Activated CD4-positive, alpha-beta T cell treated with anti-CD3 and anti-CD28 coated beads, Interleukin-2, amount 10 ng/mL, durations not matched to agents 7 days and 5 days (primary cell): ENCODE measurements at regions not wholly inside any gene's neighbourhood (a gene's known extent, or its start where the extent isn't known, plus 50 kb on each side); places are given as distances from the start of the nearest gene placed in this dataset.

Source experiments
- CTCF ChIA-PET: fragments of 350-600 bp; sonication (Branson Sonifier 250); formaldehyde crosslinking; loops from one replicate; lab custom pipeline; 2021; ENCODE audit warnings: antibody characterized with exemption; lab: Charles Lee
- POLR2A ChIA-PET: fragments of 350-600 bp; sonication (Branson Sonifier 250); formaldehyde crosslinking; loops from one replicate; lab custom pipeline; 2021; ENCODE audit warnings: antibody characterized with exemption; lab: Charles Lee
- DNase-seq: peaks from one replicate; pipeline ENCODE4 v3.0.0-alpha.2; 2020
- H3K27ac Mint-ChIP-seq: one replicate; pipeline ENCODE4 v1.8.0; 2021; ENCODE audit warnings: mild to moderate bottlenecking, moderate library complexity, mixed read lengths
- H3K27me3 Mint-ChIP-seq: one replicate; pipeline ENCODE4 v1.8.0; 2021; ENCODE audit warnings: mixed read lengths
- H3K36me3 Mint-ChIP-seq: one replicate; pipeline ENCODE4 v1.8.0; 2021; ENCODE audit warnings: low read depth, mixed read lengths
- H3K4me1 Mint-ChIP-seq: one replicate; pipeline ENCODE4 v1.8.0; 2021; ENCODE audit warnings: mixed read lengths
- H3K4me3 Mint-ChIP-seq: one replicate; pipeline ENCODE4 v1.8.0; 2021; ENCODE audit warnings: mild to moderate bottlenecking, moderate library complexity, mixed read lengths
- H3K9me3 Mint-ChIP-seq: one replicate; pipeline ENCODE4 v1.8.0; 2021; ENCODE audit warnings: mixed read lengths

- Mint-ChIP-seq H3K27me3 (peaks cover 8% of the 10 kb centered on the region), H3K36me3 (no peaks in the 10 kb centered on the region), H3K4me1 (no peaks in the 10 kb centered on the region), H3K9me3 (no peaks in the 10 kb centered on the region), H3K4me3 (no peak overlapping the region), H3K27ac (no peak overlapping the region)
- DNase-seq: no peak
- ChIA-PET POLR2A (no interaction called here), CTCF (no interaction called here)
Measured at GRCh38 chr11:134554861-134555260, 142.8 kb upstream of the B3GAT1 start.

DNA sequence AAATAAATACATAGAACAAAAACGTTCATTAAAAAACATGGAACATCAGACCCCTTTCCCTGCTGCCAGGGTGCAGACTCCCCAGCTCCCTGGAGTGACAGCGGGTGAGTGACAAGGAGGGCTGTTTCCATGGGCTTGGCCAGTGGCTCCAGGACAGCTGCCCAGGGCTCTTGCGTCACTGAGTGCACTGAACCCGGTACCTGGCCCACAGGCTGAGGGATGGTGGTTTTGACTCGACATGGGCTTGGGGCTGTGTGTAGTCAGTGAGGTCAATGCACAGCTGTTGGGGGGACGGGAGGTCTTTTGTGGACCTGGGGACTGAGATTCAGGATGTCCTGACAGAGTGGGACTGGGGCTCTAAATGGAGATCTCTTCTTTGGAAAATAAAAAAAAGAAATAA lies 142.1 kb upstream of the B3GAT1 start:
- Mint-ChIP-seq H3K9me3 (no peaks in the 10 kb centered on the region), H3K36me3 (no peaks in the 10 kb centered on the region), H3K4me1 (no peaks in the 10 kb centered on the region), H3K27me3 (peaks cover 8% of the 10 kb centered on the region), H3K27ac (no peak overlapping the region), H3K4me3 (no peak overlapping the region)
- DNase-seq: no peak
- ChIA-PET POLR2A (no interaction called here), CTCF (interaction anchor here (0.6 kb wide), 1 partner anchor 9 kb away, joined by 3 read pairs; no protein-coding TSS in a partner anchor)

- POLR2A ChIA-PET: no interaction called here
- H3K36me3 Mint-ChIP-seq: no peaks in the 10 kb centered on the region
- H3K27ac Mint-ChIP-seq: no peak overlapping the region
- no peaks in the 10 kb centered on the region for H3K4me1 Mint-ChIP-seq
- peaks cover 11% of the 10 kb centered on the region for H3K27me3 Mint-ChIP-seq
- no peak for DNase-seq
- no peak overlapping the region for H3K4me3 Mint-ChIP-seq
- CTCF ChIA-PET: no interaction called here
- H3K9me3 Mint-ChIP-seq: no peaks in the 10 kb centered on the region
Measured at GRCh38 chr11:134552749-134553148, 140.7 kb upstream of the B3GAT1 start.

GRCh38 chr11:134545521-134545920 lies 133.5 kb upstream of the B3GAT1 start:
- POLR2A ChIA-PET: no interaction called here
- Mint-ChIP-seq H3K4me1 (no peaks in the 10 kb centered on the region), H3K9me3 (no peaks in the 10 kb centered on the region), H3K4me3 (no peak overlapping the region), H3K27me3 (peaks cover 7% of the 10 kb centered on the region), H3K36me3 (no peaks in the 10 kb centered on the region), H3K27ac (no peak overlapping the region)
- CTCF ChIA-PET: interaction anchor here (1.3 kb wide), 1 partner anchor 31 kb away, joined by 4 read pairs; no protein-coding TSS in a partner anchor
- no peak for DNase-seq

GRCh38 chr11:134544095-134544815 lies 132.2 kb upstream of the B3GAT1 start:
- DNase-seq: no peak
- CTCF ChIA-PET: interaction anchor here (1.3 kb wide), 1 partner anchor 32 kb away, joined by 4 read pairs; no protein-coding TSS in a partner anchor
- Mint-ChIP-seq H3K4me1 (no peaks in the 10 kb centered on the region), H3K36me3 (no peaks in the 10 kb centered on the region), H3K4me3 (no peak overlapping the region), H3K27ac (no peak overlapping the region), H3K9me3 (no peaks in the 10 kb centered on the region), H3K27me3 (peaks cover 4% of the 10 kb centered on the region)
- POLR2A ChIA-PET: no interaction called here

DNA sequence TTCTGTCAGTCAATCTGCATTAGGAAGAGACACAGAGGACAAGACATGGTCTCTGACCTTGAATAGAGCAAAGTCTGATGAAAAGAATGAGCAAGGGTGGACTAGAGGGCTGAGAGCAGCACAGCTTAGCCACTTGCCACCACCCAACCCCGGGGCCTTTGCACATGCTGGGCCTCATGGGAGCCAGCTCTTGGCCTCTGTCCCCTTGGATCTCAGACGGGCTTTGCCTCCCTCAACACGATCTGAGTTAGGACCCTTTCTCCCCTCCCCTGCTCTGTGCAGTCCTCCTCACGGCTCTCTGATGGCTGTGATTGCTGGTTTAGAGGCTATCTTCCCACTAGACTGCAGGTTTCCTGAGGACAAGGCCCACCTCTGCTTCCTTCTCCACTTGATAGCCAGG lies 131.6 kb upstream of the B3GAT1 start:
- CTCF ChIA-PET: no interaction called here
- POLR2A ChIA-PET: interaction anchor here (0.5 kb wide), 1 partner anchor 56 kb away, joined by 3 read pairs; no protein-coding TSS in a partner anchor
- no peak for DNase-seq
- H3K27ac Mint-ChIP-seq: no peak overlapping the region
- no peaks in the 10 kb centered on the region for H3K36me3 Mint-ChIP-seq
- peaks cover 4% of the 10 kb centered on the region for H3K27me3 Mint-ChIP-seq
- no peaks in the 10 kb centered on the region for H3K4me1 Mint-ChIP-seq
- H3K9me3 Mint-ChIP-seq: no peaks in the 10 kb centered on the region
- no peak overlapping the region for H3K4me3 Mint-ChIP-seq

- POLR2A ChIA-PET: interaction anchor here (0.5 kb wide), 1 partner anchor 55 kb away, joined by 3 read pairs; no protein-coding TSS in a partner anchor
- H3K27ac Mint-ChIP-seq: no peak overlapping the region
- no peak overlapping the region for H3K4me3 Mint-ChIP-seq
- no peak for DNase-seq
- H3K4me1 Mint-ChIP-seq: no peaks in the 10 kb centered on the region
- peaks cover 4% of the 10 kb centered on the region for H3K27me3 Mint-ChIP-seq
- H3K9me3 Mint-ChIP-seq: no peaks in the 10 kb centered on the region
- H3K36me3 Mint-ChIP-seq: no peaks in the 10 kb centered on the region
- CTCF ChIA-PET: no interaction called here
Measured at GRCh38 chr11:134543241-134543640, 131.2 kb upstream of the B3GAT1 start.

DNA sequence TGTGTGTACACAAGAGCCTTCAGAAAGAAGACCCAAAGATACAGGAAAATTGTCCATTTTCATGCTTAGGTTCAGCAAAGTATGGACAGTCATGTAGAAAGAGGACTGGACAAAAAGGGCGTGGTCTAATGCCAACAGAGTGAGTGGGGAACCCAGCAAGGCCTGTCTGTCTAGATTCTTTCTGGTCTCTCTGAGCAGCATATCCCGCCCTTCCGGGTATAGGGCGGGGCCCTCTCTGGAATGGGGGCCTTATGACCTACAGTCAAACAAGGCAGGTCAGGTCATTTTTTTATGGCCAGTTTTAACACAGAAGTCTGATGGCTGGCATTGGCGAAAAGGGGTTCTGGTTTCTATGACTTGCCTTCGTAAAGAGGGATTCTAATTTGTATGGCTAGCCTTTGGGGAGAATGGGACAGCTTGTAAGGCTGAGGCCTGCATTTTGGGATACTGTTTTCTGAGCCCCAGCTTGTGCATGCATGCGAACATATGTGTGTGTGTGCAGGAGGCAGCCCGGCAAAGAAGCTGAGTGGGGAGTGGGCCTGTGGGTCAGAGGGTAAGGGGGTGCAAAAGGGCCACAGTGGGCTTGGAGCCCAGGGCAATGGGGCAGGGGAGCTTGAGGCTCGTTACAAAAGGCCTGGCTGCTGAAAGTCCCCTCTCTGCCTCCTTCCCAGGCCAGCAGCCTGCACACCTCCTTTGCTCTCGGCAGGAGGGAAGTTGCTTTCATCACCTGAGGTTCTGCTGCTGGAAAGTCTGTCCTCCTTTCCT lies 130.5 kb upstream of the B3GAT1 start:
- Mint-ChIP-seq H3K4me3 (no peak overlapping the region), H3K9me3 (no peaks in the 10 kb centered on the region), H3K27me3 (no peaks in the 10 kb centered on the region), H3K4me1 (no peaks in the 10 kb centered on the region), H3K36me3 (no peaks in the 10 kb centered on the region), H3K27ac (no peak overlapping the region)
- ChIA-PET CTCF (no interaction called here), POLR2A (no interaction called here)
- no peak for DNase-seq

DNA sequence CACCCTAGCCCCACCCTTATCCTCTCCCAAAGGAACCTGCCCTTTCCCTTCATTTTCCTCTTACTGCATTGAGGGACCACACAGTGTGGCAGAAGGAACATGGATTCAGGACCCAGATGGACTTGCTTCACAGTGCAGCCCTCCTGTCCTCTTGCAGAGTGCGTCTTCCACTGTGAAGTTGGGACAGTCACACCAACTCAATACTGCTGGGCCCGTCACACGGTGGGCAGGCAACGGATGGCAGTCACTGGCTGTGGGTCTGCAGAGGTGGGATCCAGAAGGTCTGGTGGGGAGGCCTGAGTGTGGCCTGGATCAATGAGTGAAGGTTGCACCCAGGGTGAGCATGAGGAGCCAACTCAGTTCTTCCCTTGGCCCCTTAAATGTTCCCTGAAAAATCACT lies 129.9 kb upstream of the B3GAT1 start:
- CTCF ChIA-PET: no interaction called here
- DNase-seq: no peak

GRCh38 chr11:134541355-134541754 lies 129.3 kb upstream of the B3GAT1 start:
- no peak for DNase-seq
- H3K4me1 Mint-ChIP-seq: no peaks in the 10 kb centered on the region
- ChIA-PET POLR2A (no interaction called here), CTCF (no interaction called here)
- peaks cover 7% of the 10 kb centered on the region for H3K27me3 Mint-ChIP-seq
- H3K27ac Mint-ChIP-seq: no peak overlapping the region
- no peaks in the 10 kb centered on the region for H3K36me3 Mint-ChIP-seq
- H3K9me3 Mint-ChIP-seq: no peaks in the 10 kb centered on the region
- H3K4me3 Mint-ChIP-seq: no peak overlapping the region

More for the DNA sequence above, 129.9 kb upstream of the B3GAT1 start:
- no peaks in the 10 kb centered on the region for H3K4me1 Mint-ChIP-seq
- no peak overlapping the region for H3K27ac Mint-ChIP-seq
- POLR2A ChIA-PET: no interaction called here
- peaks cover 3% of the 10 kb centered on the region for H3K27me3 Mint-ChIP-seq
- H3K9me3 Mint-ChIP-seq: no peaks in the 10 kb centered on the region
- H3K36me3 Mint-ChIP-seq: no peaks in the 10 kb centered on the region
- H3K4me3 Mint-ChIP-seq: no peak overlapping the region

DNA sequence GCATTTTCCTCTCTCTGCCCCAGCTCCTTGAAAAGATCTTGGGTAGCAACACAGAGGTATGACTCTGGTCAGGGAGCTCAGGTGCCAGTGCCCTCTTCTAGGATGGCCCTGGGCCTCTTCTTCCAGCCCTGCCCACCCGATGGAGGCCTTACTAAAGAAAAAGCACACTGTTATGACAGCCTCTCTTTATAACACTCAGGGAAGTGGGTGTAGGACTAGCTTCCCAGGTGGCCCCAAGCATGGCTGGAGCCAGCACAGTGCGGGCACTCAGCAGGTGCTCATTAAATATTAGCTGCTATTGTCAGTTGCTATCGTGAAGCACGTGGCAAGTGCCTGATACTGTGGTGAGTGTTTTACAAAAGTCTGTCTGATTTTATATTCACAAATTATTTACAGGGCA lies 127.2 kb upstream of the B3GAT1 start:
- Mint-ChIP-seq H3K9me3 (no peaks in the 10 kb centered on the region), H3K4me3 (no peak overlapping the region), H3K27ac (no peak overlapping the region), H3K4me1 (no peaks in the 10 kb centered on the region), H3K27me3 (peaks cover 11% of the 10 kb centered on the region), H3K36me3 (no peaks in the 10 kb centered on the region)
- POLR2A ChIA-PET: no interaction called here
- CTCF ChIA-PET: no interaction called here
- DNase-seq: no peak

DNA sequence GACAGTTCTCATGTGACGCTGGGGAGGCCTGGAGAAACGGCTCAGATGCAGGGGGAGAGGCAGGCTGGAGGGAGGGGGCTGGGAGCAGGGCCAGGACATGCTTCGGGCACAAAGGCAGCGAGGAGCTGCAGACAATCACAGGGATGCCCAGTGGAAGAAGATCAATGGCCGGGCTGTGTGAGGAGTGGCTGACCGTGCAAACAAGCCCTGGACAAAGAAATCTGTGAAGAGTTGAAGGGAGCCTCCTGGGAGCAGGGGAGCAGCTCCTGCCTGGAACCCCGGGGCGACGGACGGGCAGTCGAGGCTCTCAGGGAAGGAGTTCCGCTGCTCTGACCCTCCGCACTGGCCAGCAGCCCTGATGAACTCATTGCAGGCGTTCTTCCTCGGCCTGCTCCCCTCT lies 126.7 kb upstream of the B3GAT1 start:
- Mint-ChIP-seq H3K4me3 (no peak overlapping the region), H3K9me3 (no peaks in the 10 kb centered on the region), H3K27ac (no peak overlapping the region), H3K27me3 (peaks cover 14% of the 10 kb centered on the region), H3K4me1 (no peaks in the 10 kb centered on the region), H3K36me3 (no peaks in the 10 kb centered on the region)
- POLR2A ChIA-PET: no interaction called here
- CTCF ChIA-PET: no interaction called here
- DNase-seq: no peak

DNA sequence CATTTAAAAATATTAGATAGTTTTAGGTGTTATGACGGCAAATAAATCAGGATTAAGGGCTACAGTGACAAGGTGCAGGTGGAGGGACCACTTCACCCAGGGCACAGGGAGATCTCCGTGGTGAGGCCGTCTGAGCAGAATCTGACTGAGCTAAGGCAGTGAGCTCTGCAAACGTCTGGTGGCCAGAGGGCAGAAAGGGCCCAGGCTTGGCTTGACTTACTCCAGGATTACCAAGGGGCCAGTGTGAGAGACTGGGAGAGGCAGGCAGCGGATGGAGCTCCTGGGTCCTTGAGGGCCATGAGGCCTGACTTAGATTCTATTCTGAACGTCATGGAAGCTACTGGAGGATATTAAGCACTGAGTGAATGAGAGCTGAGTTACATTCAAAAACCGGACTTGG lies 125.9 kb upstream of the B3GAT1 start:
- H3K4me3 Mint-ChIP-seq: no peak overlapping the region
- no peak for DNase-seq
- no peaks in the 10 kb centered on the region for H3K36me3 Mint-ChIP-seq
- ChIA-PET CTCF (interaction anchor here (0.6 kb wide), 1 partner anchor 968 kb away, joined by 4 read pairs; no protein-coding TSS in a partner anchor), POLR2A (no interaction called here)
- H3K27ac Mint-ChIP-seq: no peak overlapping the region
- peaks cover 14% of the 10 kb centered on the region for H3K27me3 Mint-ChIP-seq
- no peaks in the 10 kb centered on the region for H3K9me3 Mint-ChIP-seq
- no peaks in the 10 kb centered on the region for H3K4me1 Mint-ChIP-seq
